ENCODE measurements at regions not wholly inside any gene's neighbourhood (a gene's known extent, or its start where the extent isn't known, plus 50 kb on each side); places are given as distances from the start of the nearest gene placed in this dataset.

DNA sequence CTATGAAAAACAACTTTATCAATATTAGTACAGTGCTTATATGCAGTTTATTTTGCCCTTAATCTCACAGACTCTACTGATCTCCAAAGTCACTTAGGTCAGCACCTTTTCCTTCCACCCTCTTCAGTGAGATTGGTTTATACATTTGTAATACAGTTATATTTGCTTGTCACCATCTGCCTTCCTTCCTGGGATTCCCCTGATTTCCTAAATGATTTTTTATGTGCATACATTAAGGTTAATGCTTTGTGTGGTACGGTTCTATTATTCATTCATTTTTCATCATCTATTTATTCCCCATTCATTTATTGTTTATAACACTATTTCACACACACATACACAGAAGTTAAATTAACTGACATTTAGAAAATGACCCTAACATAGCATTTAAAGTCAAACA lies 419.8 kb upstream of the CDH11 start:
- Histone ChIP-seq H3K4me3 (no peak overlapping the region), H3K27ac (no peak overlapping the region), H3K36me3 (no peaks in the 10 kb centered on the region), H3K27me3 (no peaks in the 10 kb centered on the region), H3K9me3 (no peaks in the 10 kb centered on the region), H3K4me1 (peaks cover 3% of the 10 kb centered on the region)
- intact Hi-C loops (cut with DNase I): no loop called here
- no peak for DNase-seq (ENCODE audit: extremely low spot score in 2 of 2)
- TF ChIP-seq POLR2AphosphoS5 (IDR thresholded peaks at IDR 0.05; ENCODE audit: insufficient read depth in 1 of 2, low read depth in 1 of 2) (no peak), POLR2A (IDR thresholded peaks at IDR 0.05) (no peak)
- TF ChIP-seq, protein P1, sequence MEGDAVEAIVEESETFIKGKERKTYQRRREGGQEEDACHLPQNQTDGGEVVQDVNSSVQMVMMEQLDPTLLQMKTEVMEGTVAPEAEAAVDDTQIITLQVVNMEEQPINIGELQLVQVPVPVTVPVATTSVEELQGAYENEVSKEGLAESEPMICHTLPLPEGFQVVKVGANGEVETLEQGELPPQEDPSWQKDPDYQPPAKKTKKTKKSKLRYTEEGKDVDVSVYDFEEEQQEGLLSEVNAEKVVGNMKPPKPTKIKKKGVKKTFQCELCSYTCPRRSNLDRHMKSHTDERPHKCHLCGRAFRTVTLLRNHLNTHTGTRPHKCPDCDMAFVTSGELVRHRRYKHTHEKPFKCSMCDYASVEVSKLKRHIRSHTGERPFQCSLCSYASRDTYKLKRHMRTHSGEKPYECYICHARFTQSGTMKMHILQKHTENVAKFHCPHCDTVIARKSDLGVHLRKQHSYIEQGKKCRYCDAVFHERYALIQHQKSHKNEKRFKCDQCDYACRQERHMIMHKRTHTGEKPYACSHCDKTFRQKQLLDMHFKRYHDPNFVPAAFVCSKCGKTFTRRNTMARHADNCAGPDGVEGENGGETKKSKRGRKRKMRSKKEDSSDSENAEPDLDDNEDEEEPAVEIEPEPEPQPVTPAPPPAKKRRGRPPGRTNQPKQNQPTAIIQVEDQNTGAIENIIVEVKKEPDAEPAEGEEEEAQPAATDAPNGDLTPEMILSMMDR (IDR thresholded peaks at IDR 0.05): no peak

DNA sequence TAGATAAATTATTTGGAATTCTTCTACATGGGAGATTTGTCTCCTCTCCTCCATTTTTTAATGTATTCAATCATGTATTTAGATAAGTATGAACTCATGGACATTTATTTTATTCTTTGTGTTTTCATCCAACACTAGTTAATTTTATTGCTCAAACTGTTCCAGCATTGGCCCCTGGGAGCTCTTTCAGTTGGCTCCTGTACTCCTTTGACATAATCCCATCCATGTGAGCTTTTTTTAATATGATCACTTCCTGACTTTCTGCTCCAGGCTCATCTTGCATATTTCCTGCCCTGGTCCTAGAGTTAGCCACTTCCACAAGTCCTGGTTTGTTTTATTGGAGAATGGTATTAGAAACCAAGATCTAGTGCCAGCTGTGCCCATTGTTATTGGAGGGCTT lies 419.0 kb upstream of the CDH11 start:
- intact Hi-C loops (cut with DNase I): no loop called here
- Histone ChIP-seq H3K9me3 (no peaks in the 10 kb centered on the region), H3K27me3 (no peaks in the 10 kb centered on the region), H3K4me3 (no peak overlapping the region), H3K27ac (no peak overlapping the region), H3K4me1 (no peaks in the 10 kb centered on the region), H3K36me3 (no peaks in the 10 kb centered on the region)
- no peak for TF ChIP-seq POLR2A (IDR thresholded peaks at IDR 0.05)
- TF ChIP-seq, protein P1 (IDR thresholded peaks at IDR 0.05): no peak
- DNase-seq (ENCODE audit: extremely low spot score in 2 of 2): no peak

DNA sequence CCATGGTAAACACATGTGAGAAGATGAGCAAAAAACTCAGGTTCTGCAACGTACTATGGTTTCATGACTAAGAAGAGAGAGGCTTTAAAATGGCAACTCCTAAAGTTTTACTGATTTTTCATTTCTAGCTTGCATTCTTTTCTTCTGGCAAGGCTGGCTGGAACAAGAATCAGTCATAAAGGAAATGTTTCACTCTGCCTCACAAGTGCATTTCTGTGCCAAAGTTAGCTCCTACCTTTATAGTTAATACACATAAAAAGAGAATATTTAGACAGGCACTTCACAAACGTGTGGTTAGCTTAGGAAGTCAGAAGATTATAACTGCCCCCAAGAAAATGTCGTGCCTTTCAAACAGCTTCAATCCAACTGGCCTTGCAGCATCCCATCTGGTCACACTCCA lies 417.1 kb upstream of the CDH11 start:
- no peak overlapping the region for H3K4me3 ChIP-seq
- H3K27me3 ChIP-seq: no peaks in the 10 kb centered on the region
- no peak overlapping the region for H3K27ac ChIP-seq
- H3K4me1 ChIP-seq: no peaks in the 10 kb centered on the region
- no peaks in the 10 kb centered on the region for H3K9me3 ChIP-seq
- TF ChIP-seq, protein P1 (IDR thresholded peaks at IDR 0.05): no peak
- TF ChIP-seq POLR2AphosphoS5 (IDR thresholded peaks at IDR 0.05; ENCODE audit: insufficient read depth in 1 of 2, low read depth in 1 of 2) (no peak), POLR2A (IDR thresholded peaks at IDR 0.05) (no peak)
- no peaks in the 10 kb centered on the region for H3K36me3 ChIP-seq
- intact Hi-C loops (cut with DNase I): no loop called here
- no peak for DNase-seq (ENCODE audit: extremely low spot score in 2 of 2)

DNA sequence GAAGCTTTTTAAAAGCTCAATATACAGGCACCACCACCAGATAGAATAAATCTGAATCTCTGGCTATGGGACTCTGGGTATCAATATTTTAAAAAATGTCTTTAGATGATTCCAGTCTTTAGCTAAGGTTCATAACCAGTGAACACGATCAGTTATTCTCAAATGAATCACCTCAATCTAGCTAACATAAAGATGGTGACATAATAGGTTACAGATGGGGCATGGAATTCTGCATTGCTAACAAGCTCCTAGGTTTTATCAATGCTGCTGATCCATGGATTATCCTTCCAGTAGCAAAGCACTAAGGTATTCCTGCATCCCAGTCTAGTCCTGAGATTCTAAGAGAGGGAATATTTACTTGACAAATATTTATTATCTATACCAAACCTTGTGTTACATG lies 415.5 kb upstream of the CDH11 start:
- no peaks in the 10 kb centered on the region for H3K36me3 ChIP-seq
- intact Hi-C loops (cut with DNase I): no loop called here
- H3K27ac ChIP-seq: no peak overlapping the region
- H3K27me3 ChIP-seq: no peaks in the 10 kb centered on the region
- TF ChIP-seq, protein P1 (IDR thresholded peaks at IDR 0.05): no peak
- TF ChIP-seq POLR2AphosphoS5 (IDR thresholded peaks at IDR 0.05; ENCODE audit: insufficient read depth in 1 of 2, low read depth in 1 of 2) (no peak), POLR2A (IDR thresholded peaks at IDR 0.05) (no peak)
- DNase-seq (ENCODE audit: extremely low spot score in 2 of 2): no peak
- no peaks in the 10 kb centered on the region for H3K4me1 ChIP-seq
- H3K4me3 ChIP-seq: no peak overlapping the region
- H3K9me3 ChIP-seq: no peaks in the 10 kb centered on the region

DNA sequence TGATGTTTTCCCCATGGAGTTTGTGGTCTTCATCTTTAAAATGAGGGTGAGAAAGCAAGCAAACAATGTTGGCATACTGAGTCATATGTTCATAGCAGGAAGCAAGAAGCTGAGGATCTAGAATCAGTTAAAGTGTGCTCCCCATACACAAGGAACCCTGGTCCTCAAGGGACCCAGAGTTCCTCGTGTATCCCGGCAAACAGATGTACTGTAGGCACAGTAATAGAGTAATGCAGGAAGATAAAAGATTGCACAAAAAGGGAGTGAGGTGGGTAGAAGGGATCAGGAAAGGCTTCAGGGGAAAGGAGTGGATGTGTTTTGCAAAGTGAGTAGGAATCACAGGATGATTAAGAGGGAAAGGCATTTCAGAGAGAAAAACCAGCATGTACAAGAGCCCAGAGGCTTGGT lies 412.3 kb upstream of the CDH11 start:
- no peak for DNase-seq (ENCODE audit: extremely low spot score in 2 of 2)
- intact Hi-C loops (cut with DNase I): no loop called here
- no peak overlapping the region for H3K27ac ChIP-seq

More for the DNA sequence above, 412.3 kb upstream of the CDH11 start:
- no peaks in the 10 kb centered on the region for H3K27me3 ChIP-seq
- no peaks in the 10 kb centered on the region for H3K4me1 ChIP-seq
- H3K4me3 ChIP-seq: no peak overlapping the region
- TF ChIP-seq, protein P1 (IDR thresholded peaks at IDR 0.05): no peak
- no peak for TF ChIP-seq POLR2AphosphoS5 (IDR thresholded peaks at IDR 0.05; ENCODE audit: insufficient read depth in 1 of 2, low read depth in 1 of 2)
- no peak for TF ChIP-seq POLR2A (IDR thresholded peaks at IDR 0.05)
- H3K9me3 ChIP-seq: no peaks in the 10 kb centered on the region
- H3K36me3 ChIP-seq: no peaks in the 10 kb centered on the region
